Retinal pigment epithelial cell (primary cell): ENCODE measurements at regions not wholly inside any gene's neighbourhood (a gene's known extent, or its start where the extent isn't known, plus 50 kb on each side); places are given as distances from the start of the nearest gene placed in this dataset.

Source experiments
- DNase-seq: peaks from one replicate; pipeline ENCODE4 v3.0.0-alpha.2; 2010; ENCODE audit warnings: low read depth
- H3K4me3 ChIP-seq: 2 replicates; pipeline ENCODE4 v1.5.1; 2011; ENCODE audit warnings: mild to moderate bottlenecking, low read length, control low read depth, moderate library complexity
- CTCF ChIP-seq: conservative IDR thresholded peaks from 2 replicates; pipeline ENCODE4 v1.5.1; 2011; ENCODE audit warnings: low read depth, low read length, control low read depth, inconsistent platforms

GRCh38 chr1:238649200-238649599 is 737.2 kb upstream of the CHRM3 start:
- no peak overlapping the region for H3K4me3 ChIP-seq
- no peak for TF ChIP-seq CTCF
- peak; percentile 84 for DNase-seq

- TF ChIP-seq CTCF, result no peak
- no peak overlapping the region for H3K4me3 ChIP-seq
- DNase-seq, result no peak
Observed at GRCh38 chr1:238648751-238649150, 737.6 kb upstream of the CHRM3 start.

- no peak overlapping the region for H3K4me3 ChIP-seq
- DNase-seq, result no peak
- TF ChIP-seq CTCF, result no peak
Observed at GRCh38 chr1:238648296-238648695, 738.1 kb upstream of the CHRM3 start.

GRCh38 chr1:238647877-238648276 is 738.5 kb upstream of the CHRM3 start:
- no peak for TF ChIP-seq CTCF
- peak; percentile 100 for DNase-seq
- no peak overlapping the region for H3K4me3 ChIP-seq

- no peak for DNase-seq
- H3K4me3 ChIP-seq, result no peak overlapping the region
- TF ChIP-seq CTCF, result no peak
Observed at GRCh38 chr1:238642231-238642630, 744.1 kb upstream of the CHRM3 start.

GRCh38 chr1:238639861-238640260 is 746.5 kb upstream of the CHRM3 start:
- no peak for DNase-seq
- TF ChIP-seq CTCF, result no peak
- no peak overlapping the region for H3K4me3 ChIP-seq

- no peak overlapping the region for H3K4me3 ChIP-seq
- TF ChIP-seq CTCF, result no peak
- DNase-seq, result no peak
Observed at GRCh38 chr1:238628110-238628509, 737.4 kb upstream of the ZP4 start.
